ENCODE measurements at regions not wholly inside any gene's neighbourhood (a gene's known extent, or its start where the extent isn't known, plus 50 kb on each side); places are given as distances from the start of the nearest gene placed in this dataset.

GRCh38 chr5:84831701-84832100 lies 447.0 kb upstream of the EDIL3 start:
- no peak for FAIRE-seq

GRCh38 chr5:84830265-84830664 lies 445.6 kb upstream of the EDIL3 start:
- DNase-seq, result no peak

More at GRCh38 chr5:84831701-84832100, 447.0 kb upstream of the EDIL3 start:
- no peaks in the 10 kb centered on the region for H3K4me1 ChIP-seq (ENCODE audit: control insufficient read depth in 2 of 3, insufficient read depth in 2 of 3, low read depth in 1 of 3, low read length in 3 of 3)
- no peaks in the 10 kb centered on the region for H3K9me3 ChIP-seq (ENCODE audit: control insufficient read depth in 2 of 3, insufficient read depth in 1 of 3, low read length in 3 of 3)
- H3K27me3 ChIP-seq (ENCODE audit: control insufficient read depth, insufficient read depth, low read length), result no peaks in the 10 kb centered on the region
- no peak for TF ChIP-seq CTCF (IDR thresholded peaks at IDR 0.05; ENCODE audit: borderline replicate concordance, extremely low read depth, insufficient read depth)
- DNase-seq, result no peak
- no peak overlapping the region for H3K4me3 ChIP-seq (ENCODE audit: low read length in 3 of 3)
- intact Hi-C loops (cut with DNase I), result no loop called here
- no peaks in the 10 kb centered on the region for H3K36me3 ChIP-seq (ENCODE audit: control insufficient read depth in 2 of 3, insufficient read depth in 3 of 3, low read length in 3 of 3)
- H3K9ac ChIP-seq (ENCODE audit: low read length in 3 of 3), result no peak overlapping the region
- no peak overlapping the region for H3K27ac ChIP-seq (ENCODE audit: low read depth in 2 of 2, low read length in 2 of 2)

GRCh38 chr5:84825606-84826005 lies 440.9 kb upstream of the EDIL3 start:
- Histone ChIP-seq H3K9ac (ENCODE audit: low read length in 3 of 3) (no peak overlapping the region), H3K27ac (ENCODE audit: low read depth in 2 of 2, low read length in 2 of 2) (no peak overlapping the region), H3K4me3 (ENCODE audit: low read length in 3 of 3) (no peak overlapping the region), H3K36me3 (ENCODE audit: control insufficient read depth in 2 of 3, insufficient read depth in 3 of 3, low read length in 3 of 3) (no peaks in the 10 kb centered on the region), H3K9me3 (ENCODE audit: control insufficient read depth in 2 of 3, insufficient read depth in 1 of 3, low read length in 3 of 3) (no peaks in the 10 kb centered on the region), H3K27me3 (ENCODE audit: control insufficient read depth, insufficient read depth, low read length) (no peaks in the 10 kb centered on the region), H3K4me1 (ENCODE audit: control insufficient read depth in 2 of 3, insufficient read depth in 2 of 3, low read depth in 1 of 3, low read length in 3 of 3) (no peaks in the 10 kb centered on the region)
- DNase-seq (no peak), FAIRE-seq (no peak)
- intact Hi-C loops (cut with DNase I), result no loop called here
- TF ChIP-seq CTCF (IDR thresholded peaks at IDR 0.05; ENCODE audit: borderline replicate concordance, extremely low read depth, insufficient read depth), result no peak

More at GRCh38 chr5:84830265-84830664, 445.6 kb upstream of the EDIL3 start:
- Histone ChIP-seq H3K4me1 (ENCODE audit: control insufficient read depth in 2 of 3, insufficient read depth in 2 of 3, low read depth in 1 of 3, low read length in 3 of 3) (no peaks in the 10 kb centered on the region), H3K36me3 (ENCODE audit: control insufficient read depth in 2 of 3, insufficient read depth in 3 of 3, low read length in 3 of 3) (no peaks in the 10 kb centered on the region), H3K4me3 (ENCODE audit: low read length in 3 of 3) (no peak overlapping the region), H3K27ac (ENCODE audit: low read depth in 2 of 2, low read length in 2 of 2) (no peak overlapping the region), H3K27me3 (ENCODE audit: control insufficient read depth, insufficient read depth, low read length) (no peaks in the 10 kb centered on the region), H3K9ac (ENCODE audit: low read length in 3 of 3) (no peak overlapping the region), H3K9me3 (ENCODE audit: control insufficient read depth in 2 of 3, insufficient read depth in 1 of 3, low read length in 3 of 3) (no peaks in the 10 kb centered on the region)
- FAIRE-seq, result no peak
- intact Hi-C loops (cut with DNase I), result no loop called here
- TF ChIP-seq CTCF (IDR thresholded peaks at IDR 0.05; ENCODE audit: borderline replicate concordance, extremely low read depth, insufficient read depth), result no peak

GRCh38 chr5:84821924-84822323 lies 437.2 kb upstream of the EDIL3 start:
- Histone ChIP-seq H3K36me3 (ENCODE audit: control insufficient read depth in 2 of 3, insufficient read depth in 3 of 3, low read length in 3 of 3) (no peaks in the 10 kb centered on the region), H3K4me3 (ENCODE audit: low read length in 3 of 3) (no peak overlapping the region), H3K4me1 (ENCODE audit: control insufficient read depth in 2 of 3, insufficient read depth in 2 of 3, low read depth in 1 of 3, low read length in 3 of 3) (no peaks in the 10 kb centered on the region), H3K9me3 (ENCODE audit: control insufficient read depth in 2 of 3, insufficient read depth in 1 of 3, low read length in 3 of 3) (no peaks in the 10 kb centered on the region), H3K9ac (ENCODE audit: low read length in 3 of 3) (no peak overlapping the region), H3K27ac (ENCODE audit: low read depth in 2 of 2, low read length in 2 of 2) (no peak overlapping the region), H3K27me3 (ENCODE audit: control insufficient read depth, insufficient read depth, low read length) (no peaks in the 10 kb centered on the region)
- DNase-seq (no peak), FAIRE-seq (no peak)
- intact Hi-C loops (cut with DNase I), result no loop called here
- TF ChIP-seq CTCF (IDR thresholded peaks at IDR 0.05; ENCODE audit: borderline replicate concordance, extremely low read depth, insufficient read depth), result no peak

Data from kidney (tissue), 13 donors.